Adrenal gland (tissue), 9 donors: ENCODE measurements at regions not wholly inside any gene's neighbourhood (a gene's known extent, or its start where the extent isn't known, plus 50 kb on each side); places are given as distances from the start of the nearest gene placed in this dataset.

Source experiments
- DNase-seq, 7 donors: peaks; one replicate each; pipeline ENCODE4 v3.0.0-alpha.2; 2019 to 2020
- H3K27ac ChIP-seq, 5 donors: fragments of 200-600 bp; sonication (generic) in 4 of 5; 1 replicate in 3 of 5; 2 replicates in 2 of 5; pipeline versions ENCODE4 v1.5.1 to v1.8.0; 2016 to 2020; ENCODE audit warnings: mild to moderate bottlenecking in 1 of 5
- H3K27me3 ChIP-seq: fragments of 200-600 bp; 2 replicates; pipeline ENCODE4 v1.8.0; 2021
- H3K36me3 ChIP-seq, 2 donors: fragments of 200-600 bp; replicated peaks in 1 of 2; 1 replicate in 1 of 2; 2 replicates in 1 of 2; pipeline versions ENCODE4 v1.5.1 to v1.8.0; 2018 to 2022
- H3K4me1 ChIP-seq, 2 donors: fragments of 200-600 bp; replicated peaks in 1 of 2; 1 replicate in 1 of 2; 2 replicates in 1 of 2; pipeline versions ENCODE4 v1.5.1 to v1.8.0; 2018 to 2021
- H3K4me3 ChIP-seq, 4 donors: fragments of 200-600 bp; sonication (generic) in 3 of 4; one replicate each; pipeline ENCODE4 v1.5.1; 2016 to 2018
- H3K9me3 ChIP-seq, 3 donors: fragments of 200-600 bp; sonication (generic) in 1 of 3; replicated peaks in 1 of 3; 1 replicate in 2 of 3; 2 replicates in 1 of 3; pipeline versions ENCODE4 v1.5.1 to v1.8.0; 2016 to 2021
- CTCF ChIP-seq, 6 experiments: fragments of 450-650 bp in 4 of 6; fragments of 200-600 bp in 2 of 6; sonication (generic) in 1 of 6; IDR thresholded peaks; 1 replicate in 5 of 6; 2 replicates in 1 of 6; pipeline versions ENCODE4 v1.5.1 to v1.8.0; 2016 to 2021; ENCODE audit warnings: antibody characterized with exemption in 6 of 6, mild to moderate bottlenecking in 2 of 6, moderate library complexity in 1 of 6
- POLR2A ChIP-seq, 2 donors: fragments of 450-650 bp; IDR thresholded peaks; one replicate each; pipeline ENCODE4 v1.6.1; 2017; ENCODE audit warnings: antibody characterized with exemption in 2 of 2, mild to moderate bottlenecking in 2 of 2, moderate library complexity in 1 of 2
- WGBS, 4 donors: extraction: QIAGEN DNeasy Blood & Tissue Kit in 2 of 4; methylation state at CpG; one replicate each; pipeline versions ENCODE4 v1.1.5 to v1.1.7; 2013 to 2017; 5-methylcytosine and 5-hydroxymethylcytosine counted together
- intact Hi-C, 2 donors: fragments of 100-400 bp; cut with DNase I; formaldehyde crosslinking; loops; one replicate each; pipeline versions ENCODE4 v1.14.1 to v1.15.0; 2022 to 2023
- donor health status: healthy with polysubstance abuse.
- donor health status: Bipolar disorder and iron deficiency.
- donor health status: DM: yes; HTN: yes; CAD: no.
- donor health status: DM: no; HTN: no; CAD: no.
- donor health status: DM: no; HTN: no; CAD: no.

DNA sequence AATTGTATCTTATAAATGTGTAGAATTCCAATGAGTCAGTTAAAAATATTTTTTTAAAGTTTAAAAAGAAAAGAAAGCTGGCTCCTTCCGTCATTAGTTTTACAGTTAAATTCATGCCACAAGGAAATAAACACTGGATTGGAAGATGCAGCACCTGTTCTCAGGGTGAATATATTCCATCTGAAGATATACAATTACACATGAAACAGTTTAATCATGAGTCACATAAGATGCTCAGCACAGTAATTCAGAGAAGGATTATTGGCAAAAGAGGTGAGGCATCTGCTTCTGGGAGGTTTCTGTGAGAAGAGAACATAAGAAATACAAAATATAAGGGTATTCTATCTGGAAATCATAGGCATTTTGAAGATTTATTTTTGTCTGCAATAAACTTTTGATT lies 376.5 kb upstream of the SORCS1 start:
- no peak for DNase-seq
- no peak overlapping the region for H3K4me3 ChIP-seq
- no peaks in the 10 kb centered on the region for H3K27me3 ChIP-seq
- 72 to 86% (median 82%) methylated on average over 1 of the region's 1 CpG for WGBS, 4 donors
- H3K27ac ChIP-seq = no peak overlapping the region
- intact Hi-C loops = no loop called here
- H3K4me1 ChIP-seq = no peaks in the 10 kb centered on the region
- H3K36me3 ChIP-seq = no peaks in the 10 kb centered on the region
- TF ChIP-seq POLR2A (IDR thresholded peaks at IDR 0.05) (no peak), CTCF (IDR thresholded peaks at IDR 0.05) (no peak)
- no peaks in the 10 kb centered on the region for H3K9me3 ChIP-seq

DNA sequence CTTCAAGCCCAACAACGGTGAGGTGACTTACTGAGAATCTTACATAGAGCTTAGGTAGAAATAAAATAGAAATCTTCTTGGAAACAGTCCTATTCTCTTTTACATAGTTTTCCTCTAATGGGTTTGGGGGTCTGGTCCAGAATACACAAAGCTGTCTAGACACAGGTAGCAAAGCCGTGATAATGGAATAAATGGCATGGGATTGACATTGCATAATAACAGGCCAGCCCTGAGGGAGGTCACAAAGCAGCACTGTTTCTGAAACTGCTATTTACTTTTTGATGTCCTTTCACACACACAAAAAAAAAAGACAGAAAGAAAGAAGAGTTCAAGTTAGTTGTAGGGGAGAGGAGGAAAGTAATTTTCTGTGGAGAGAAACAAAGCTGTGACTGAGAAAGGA lies 364.8 kb upstream of the SORCS1 start:
- no peak overlapping the region for H3K27ac ChIP-seq
- WGBS, 4 donors = 58 to 84% (median 67%) methylated on average over 2 of the region's 2 CpGs
- no peaks in the 10 kb centered on the region for H3K27me3 ChIP-seq
- H3K9me3 ChIP-seq = no peaks in the 10 kb centered on the region
- TF ChIP-seq POLR2A (IDR thresholded peaks at IDR 0.05) = no peak
- no peak for TF ChIP-seq CTCF (IDR thresholded peaks at IDR 0.05)
- H3K4me3 ChIP-seq = no peak overlapping the region
- H3K4me1 ChIP-seq = no peaks in the 10 kb centered on the region
- no peak for DNase-seq
- H3K36me3 ChIP-seq = no peaks in the 10 kb centered on the region
- intact Hi-C loops = no loop called here

DNA sequence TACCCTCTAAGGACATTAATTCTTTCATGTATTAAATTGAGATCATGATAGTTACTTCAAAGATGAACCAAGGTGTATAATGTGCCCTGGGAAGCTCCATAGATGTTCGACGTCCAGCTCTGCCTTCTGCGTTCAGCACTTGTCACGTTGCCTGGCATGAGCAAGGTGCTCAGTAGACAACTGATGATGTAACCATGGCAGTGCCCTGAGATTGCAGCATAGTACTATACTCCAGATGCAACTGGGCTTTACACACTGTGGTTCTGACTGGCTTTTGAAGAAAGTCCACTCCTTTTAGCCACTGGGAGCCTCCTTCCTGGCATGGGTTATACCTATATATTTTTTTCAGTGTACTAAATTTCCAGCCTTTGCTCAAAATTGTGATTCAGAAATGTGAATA lies 355.8 kb upstream of the SORCS1 start:
- no peaks in the 10 kb centered on the region for H3K27me3 ChIP-seq
- no peaks in the 10 kb centered on the region for H3K4me1 ChIP-seq
- intact Hi-C loops = no loop called here
- no peak overlapping the region for H3K27ac ChIP-seq
- TF ChIP-seq POLR2A (IDR thresholded peaks at IDR 0.05) = no peak
- TF ChIP-seq CTCF (IDR thresholded peaks at IDR 0.05) = no peak
- 86 to 89% (median 87%) methylated on average over 4 of the region's 4 CpGs for WGBS, 4 donors
- DNase-seq = no peak
- no peaks in the 10 kb centered on the region for H3K9me3 ChIP-seq
- no peaks in the 10 kb centered on the region for H3K36me3 ChIP-seq
- no peak overlapping the region for H3K4me3 ChIP-seq

- 69 to 82% (median 76%) methylated on average over 4 of the region's 4 CpGs for WGBS, 4 donors
- intact Hi-C loops = no loop called here
Measured at GRCh38 chr10:107517811-107518210, 353.3 kb upstream of the SORCS1 start.

More at GRCh38 chr10:107517811-107518210, 353.3 kb upstream of the SORCS1 start:
- Histone ChIP-seq H3K27ac (no peak overlapping the region), H3K36me3 (no peaks in the 10 kb centered on the region), H3K27me3 (no peaks in the 10 kb centered on the region), H3K4me3 (no peak overlapping the region), H3K4me1 (no peaks in the 10 kb centered on the region), H3K9me3 (no peaks in the 10 kb centered on the region)
- TF ChIP-seq POLR2A (IDR thresholded peaks at IDR 0.05) (no peak), CTCF (IDR thresholded peaks at IDR 0.05) (no peak)
- DNase-seq = no peak
